ENCODE measurements at regions not wholly inside any gene's neighbourhood (a gene's known extent, or its start where the extent isn't known, plus 50 kb on each side); places are given as distances from the start of the nearest gene placed in this dataset.

DNA sequence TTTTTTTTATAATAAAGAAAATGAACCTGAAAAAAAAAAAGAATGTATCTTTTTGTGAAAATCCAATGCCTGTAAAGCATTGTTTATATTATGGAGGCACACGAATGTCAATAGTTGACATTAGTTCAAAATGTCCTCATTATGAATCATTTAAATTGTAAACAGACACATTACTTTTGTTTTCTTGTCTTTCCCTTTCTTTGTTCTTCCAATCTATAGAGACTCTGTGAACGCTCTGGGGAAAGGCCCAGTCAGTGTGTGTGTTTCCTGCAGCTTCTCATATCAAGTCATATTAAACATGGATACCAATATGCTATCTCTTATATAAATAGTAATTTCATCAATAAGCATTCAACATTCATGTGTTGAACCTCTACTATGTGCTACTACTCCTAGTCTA is 193.1 kb downstream of the KCTD12 start:
- intact Hi-C loops (cut with micrococcal nuclease), result no loop called here
- H3K9me3 Mint-ChIP-seq, result no peaks in the 10 kb centered on the region
- peaks cover 3% of the 10 kb centered on the region for H3K27me3 Mint-ChIP-seq (ENCODE audit: low read depth)
- no peak overlapping the region for H3K4me3 Mint-ChIP-seq
- CTCF ChIA-PET, result no interaction called here
- H3K4me1 Mint-ChIP-seq (ENCODE audit: low read depth), result no peaks in the 10 kb centered on the region
- no peak for DNase-seq
- H3K36me3 Mint-ChIP-seq (ENCODE audit: low read depth), result no peaks in the 10 kb centered on the region
- no peak overlapping the region for H3K27ac Mint-ChIP-seq

GRCh38 chr13:76692346-76692745 is 193.9 kb downstream of the KCTD12 start:
- Mint-ChIP-seq H3K4me1 (ENCODE audit: low read depth) (no peaks in the 10 kb centered on the region), H3K27me3 (ENCODE audit: low read depth) (peaks cover 3% of the 10 kb centered on the region), H3K9me3 (no peaks in the 10 kb centered on the region), H3K27ac (no peak overlapping the region), H3K4me3 (no peak overlapping the region), H3K36me3 (ENCODE audit: low read depth) (no peaks in the 10 kb centered on the region)
- intact Hi-C loops (cut with micrococcal nuclease), result no loop called here
- CTCF ChIA-PET, result interaction anchor here (1.1 kb wide), 1 partner anchor 193 kb away, joined by 6 read pairs; no protein-coding TSS in a partner anchor
- DNase-seq, result no peak

GRCh38 chr13:76690611-76691010 is 195.6 kb downstream of the KCTD12 start:
- CTCF ChIA-PET, result interaction anchor here (0.6 kb wide), 1 partner anchor 44 kb away, joined by 5 read pairs; no protein-coding TSS in a partner anchor
- intact Hi-C loops (cut with micrococcal nuclease), result no loop called here

DNA sequence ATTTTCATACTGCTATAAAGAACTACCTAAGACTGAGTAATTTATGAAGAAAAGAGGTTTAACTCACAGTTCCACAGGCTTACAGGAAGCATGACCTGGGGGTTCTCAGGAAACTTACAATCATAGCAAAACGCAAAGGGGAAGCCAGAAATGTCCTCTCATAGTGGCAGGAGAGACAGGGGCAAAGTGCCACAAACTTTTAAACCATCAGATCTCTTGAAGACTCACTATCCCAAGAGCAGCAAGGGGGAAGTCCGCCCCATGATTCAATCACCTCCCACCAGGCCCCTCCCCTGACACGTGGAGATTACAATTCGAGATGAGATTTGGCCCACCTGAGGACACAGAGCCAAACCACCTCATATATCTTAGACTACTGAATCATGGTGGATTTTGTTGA is 198.7 kb downstream of the KCTD12 start:
- Mint-ChIP-seq H3K27ac (no peak overlapping the region), H3K4me3 (no peak overlapping the region), H3K9me3 (no peaks in the 10 kb centered on the region), H3K4me1 (ENCODE audit: low read depth) (no peaks in the 10 kb centered on the region), H3K27me3 (ENCODE audit: low read depth) (no peaks in the 10 kb centered on the region), H3K36me3 (ENCODE audit: low read depth) (no peaks in the 10 kb centered on the region)
- intact Hi-C loops (cut with micrococcal nuclease), result no loop called here
- CTCF ChIA-PET, result no interaction called here
- DNase-seq, result peak; percentile 4

More at GRCh38 chr13:76690611-76691010, 195.6 kb downstream of the KCTD12 start:
- no peaks in the 10 kb centered on the region for H3K4me1 Mint-ChIP-seq (ENCODE audit: low read depth)
- no peak for DNase-seq
- no peaks in the 10 kb centered on the region for H3K36me3 Mint-ChIP-seq (ENCODE audit: low read depth)
- no peak overlapping the region for H3K4me3 Mint-ChIP-seq
- no peaks in the 10 kb centered on the region for H3K9me3 Mint-ChIP-seq
- H3K27me3 Mint-ChIP-seq (ENCODE audit: low read depth), result no peaks in the 10 kb centered on the region
- H3K27ac Mint-ChIP-seq, result no peak overlapping the region

GRCh38 chr13:76685938-76686337 is 200.3 kb downstream of the KCTD12 start:
- no peaks in the 10 kb centered on the region for H3K9me3 Mint-ChIP-seq
- no peak for DNase-seq
- CTCF ChIA-PET, result interaction anchor here (1.6 kb wide), 1 partner anchor 218 kb away, joined by 4 read pairs; no protein-coding TSS in a partner anchor

DNA sequence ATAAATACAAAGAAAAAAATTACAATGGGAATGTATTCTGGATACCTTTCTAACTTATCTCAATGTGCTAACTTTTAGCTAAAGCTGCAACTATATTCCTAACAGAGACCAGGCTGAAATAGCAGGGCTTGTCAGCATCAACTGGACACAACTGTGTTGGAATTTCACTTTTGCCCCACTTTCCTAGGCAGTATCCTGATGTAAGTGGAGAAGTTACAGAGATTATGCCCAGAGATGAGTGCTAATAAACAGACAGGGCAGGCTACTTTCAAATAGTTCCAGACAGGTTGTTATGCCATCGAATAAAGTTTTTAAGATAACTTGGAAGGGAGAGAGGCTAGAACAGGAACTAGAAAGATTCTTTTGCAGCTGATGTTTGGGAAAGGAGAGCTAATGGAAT is 201.9 kb downstream of the KCTD12 start:
- no peak overlapping the region for H3K27ac Mint-ChIP-seq
- no peaks in the 10 kb centered on the region for H3K36me3 Mint-ChIP-seq (ENCODE audit: low read depth)
- H3K4me3 Mint-ChIP-seq, result no peak overlapping the region
- no peaks in the 10 kb centered on the region for H3K9me3 Mint-ChIP-seq
- no peaks in the 10 kb centered on the region for H3K4me1 Mint-ChIP-seq (ENCODE audit: low read depth)
- H3K27me3 Mint-ChIP-seq (ENCODE audit: low read depth), result no peaks in the 10 kb centered on the region
- no peak for DNase-seq
- CTCF ChIA-PET, result interaction anchor here (1.6 kb wide), 1 partner anchor 219 kb away, joined by 4 read pairs; no protein-coding TSS in a partner anchor
- intact Hi-C loops (cut with micrococcal nuclease), result no loop called here

More at GRCh38 chr13:76685938-76686337, 200.3 kb downstream of the KCTD12 start:
- Mint-ChIP-seq H3K4me1 (ENCODE audit: low read depth) (no peaks in the 10 kb centered on the region), H3K4me3 (no peak overlapping the region), H3K36me3 (ENCODE audit: low read depth) (no peaks in the 10 kb centered on the region), H3K27me3 (ENCODE audit: low read depth) (no peaks in the 10 kb centered on the region), H3K27ac (no peak overlapping the region)
- intact Hi-C loops (cut with micrococcal nuclease), result no loop called here

DNA sequence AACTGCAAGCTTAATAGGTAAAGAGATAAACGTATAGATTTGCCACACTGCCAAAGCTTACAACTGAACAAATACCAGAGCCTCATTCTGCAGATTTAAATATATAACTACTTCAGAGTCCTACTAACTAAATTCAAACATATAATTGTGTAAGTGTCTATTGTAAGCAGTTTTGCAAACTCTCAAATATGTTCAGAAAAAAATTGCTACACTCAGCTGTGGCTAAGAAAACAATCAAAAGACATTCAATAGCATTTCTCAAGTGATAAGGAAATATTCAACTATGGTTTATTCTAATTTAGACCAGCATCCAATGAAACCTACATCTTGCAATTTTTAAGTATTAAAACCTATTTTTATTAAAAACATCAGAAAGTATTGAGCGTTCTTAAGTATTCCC is 202.4 kb downstream of the KCTD12 start:
- H3K4me3 Mint-ChIP-seq, result no peak overlapping the region
- CTCF ChIA-PET, result no interaction called here
- no peak overlapping the region for H3K27ac Mint-ChIP-seq
- H3K9me3 Mint-ChIP-seq, result no peaks in the 10 kb centered on the region
- no peaks in the 10 kb centered on the region for H3K36me3 Mint-ChIP-seq (ENCODE audit: low read depth)
- H3K4me1 Mint-ChIP-seq (ENCODE audit: low read depth), result no peaks in the 10 kb centered on the region
- no peaks in the 10 kb centered on the region for H3K27me3 Mint-ChIP-seq (ENCODE audit: low read depth)
- intact Hi-C loops (cut with micrococcal nuclease), result no loop called here
- no peak for DNase-seq

DNA sequence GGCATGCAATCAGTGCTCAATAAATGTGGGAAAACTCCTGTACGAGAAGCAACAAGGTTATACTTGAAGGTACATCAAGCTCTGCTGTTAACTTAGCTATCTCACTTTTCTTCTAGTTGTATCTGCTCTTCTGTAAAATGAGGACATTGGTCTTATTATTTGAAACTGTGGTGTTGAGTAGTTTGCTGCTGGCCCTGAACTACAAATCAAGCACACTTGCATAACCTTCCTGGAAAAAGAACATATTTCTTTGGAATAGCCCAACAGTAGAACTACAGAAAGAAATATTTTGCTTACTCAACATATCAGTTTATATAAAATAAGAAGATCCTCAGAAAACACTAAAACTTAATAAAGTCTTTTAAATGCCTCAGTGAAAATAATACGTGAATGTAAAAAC is 203.0 kb downstream of the KCTD12 start:
- intact Hi-C loops (cut with micrococcal nuclease), result no loop called here
- Mint-ChIP-seq H3K27ac (no peak overlapping the region), H3K4me1 (ENCODE audit: low read depth) (no peaks in the 10 kb centered on the region), H3K36me3 (ENCODE audit: low read depth) (no peaks in the 10 kb centered on the region), H3K9me3 (no peaks in the 10 kb centered on the region), H3K27me3 (ENCODE audit: low read depth) (no peaks in the 10 kb centered on the region), H3K4me3 (no peak overlapping the region)
- CTCF ChIA-PET, result no interaction called here
- DNase-seq, result no peak

DNA sequence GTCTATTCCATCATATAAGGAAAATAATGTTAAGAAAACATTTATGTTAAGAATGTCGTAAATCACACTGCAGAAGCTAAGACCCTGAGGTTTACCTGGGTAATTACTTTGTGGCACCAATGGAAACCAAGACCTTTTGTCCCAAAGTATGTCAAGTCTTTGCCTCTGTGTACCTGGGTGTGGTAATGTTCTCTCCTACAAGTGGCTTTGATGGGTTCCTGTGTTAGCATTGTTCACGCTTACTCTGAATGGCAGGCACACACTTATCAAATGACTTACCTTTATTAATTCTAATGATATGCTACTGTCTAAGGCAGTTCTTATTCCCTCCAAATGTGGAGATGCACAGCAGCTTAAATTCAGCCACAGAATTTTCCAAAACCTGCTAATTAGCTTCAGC is 206.1 kb downstream of the KCTD12 start:
- intact Hi-C loops (cut with micrococcal nuclease), result no loop called here
- DNase-seq, result no peak
- Mint-ChIP-seq H3K36me3 (ENCODE audit: low read depth) (no peaks in the 10 kb centered on the region), H3K27me3 (ENCODE audit: low read depth) (no peaks in the 10 kb centered on the region), H3K4me1 (ENCODE audit: low read depth) (no peaks in the 10 kb centered on the region), H3K4me3 (no peak overlapping the region), H3K9me3 (no peaks in the 10 kb centered on the region), H3K27ac (no peak overlapping the region)
- CTCF ChIA-PET, result no interaction called here

DNA sequence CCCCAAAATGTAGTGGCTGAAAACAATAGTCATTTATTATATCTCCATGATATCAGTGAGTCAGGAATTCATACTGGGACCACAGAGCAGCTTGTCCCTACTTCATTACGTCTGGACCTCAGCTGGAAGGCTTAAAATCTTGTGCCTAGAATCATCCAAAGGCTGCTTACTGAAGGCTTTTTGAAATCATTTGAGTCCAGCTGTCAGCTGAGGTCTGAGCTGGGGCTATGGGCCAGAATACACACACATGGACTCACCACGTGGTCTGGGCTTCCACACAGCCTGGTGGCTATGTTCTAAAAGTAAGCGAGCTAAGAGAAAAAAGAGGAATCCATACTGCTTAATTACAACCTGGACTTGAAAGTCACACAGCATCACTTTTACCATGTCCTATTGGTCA is 209.2 kb downstream of the KCTD12 start:
- DNase-seq, result no peak
- H3K27ac Mint-ChIP-seq, result no peak overlapping the region
- no peaks in the 10 kb centered on the region for H3K4me1 Mint-ChIP-seq (ENCODE audit: low read depth)
- no peaks in the 10 kb centered on the region for H3K27me3 Mint-ChIP-seq (ENCODE audit: low read depth)
- no peaks in the 10 kb centered on the region for H3K36me3 Mint-ChIP-seq (ENCODE audit: low read depth)
- CTCF ChIA-PET, result no interaction called here
- intact Hi-C loops (cut with micrococcal nuclease), result no loop called here
- no peaks in the 10 kb centered on the region for H3K9me3 Mint-ChIP-seq
- H3K4me3 Mint-ChIP-seq, result no peak overlapping the region

GRCh38 chr13:76672420-76672819 is 213.8 kb downstream of the KCTD12 start:
- DNase-seq, result no peak
- Mint-ChIP-seq H3K4me3 (no peak overlapping the region), H3K4me1 (ENCODE audit: low read depth) (peaks cover 2% of the 10 kb centered on the region), H3K36me3 (ENCODE audit: low read depth) (no peaks in the 10 kb centered on the region), H3K27me3 (ENCODE audit: low read depth) (no peaks in the 10 kb centered on the region), H3K9me3 (no peaks in the 10 kb centered on the region), H3K27ac (no peak overlapping the region)
- CTCF ChIA-PET, result no interaction called here
- intact Hi-C loops (cut with micrococcal nuclease), result no loop called here

DNA sequence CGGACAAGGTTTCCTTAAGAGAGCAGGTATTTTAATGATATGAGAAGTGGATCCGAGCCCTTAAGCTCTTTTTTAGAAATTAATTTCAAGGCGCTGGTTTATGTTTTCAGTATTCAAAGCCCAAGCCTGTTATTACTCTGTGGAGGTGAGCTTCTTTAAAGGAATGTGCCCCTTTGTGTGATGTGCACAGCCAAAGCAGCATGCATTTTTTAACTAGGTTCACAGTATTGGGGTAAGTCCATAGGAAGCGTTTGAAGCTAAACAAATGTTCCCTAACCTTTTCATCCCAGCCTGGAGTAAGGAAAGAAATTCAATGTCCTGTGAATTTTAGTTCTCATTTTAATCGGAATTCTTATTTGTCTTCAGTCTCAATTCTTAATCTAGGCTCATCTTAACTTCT is 217.5 kb downstream of the KCTD12 start:
- Mint-ChIP-seq H3K4me3 (no peak overlapping the region), H3K4me1 (ENCODE audit: low read depth) (peaks cover 7% of the 10 kb centered on the region)
- CTCF ChIA-PET, result interaction anchor here (1.1 to 3.4 kb wide), 5 partner anchors 30 to 312 kb away, joined by 3 to 26 read pairs (median 4); no protein-coding TSS in a partner anchor

GRCh38 chr13:76668141-76668540 is 218.1 kb downstream of the KCTD12 start:
- intact Hi-C loops (cut with micrococcal nuclease), result no loop called here
- H3K36me3 Mint-ChIP-seq (ENCODE audit: low read depth), result no peaks in the 10 kb centered on the region

More for the DNA sequence above, 217.5 kb downstream of the KCTD12 start:
- no peaks in the 10 kb centered on the region for H3K36me3 Mint-ChIP-seq (ENCODE audit: low read depth)
- no peaks in the 10 kb centered on the region for H3K27me3 Mint-ChIP-seq (ENCODE audit: low read depth)
- H3K9me3 Mint-ChIP-seq, result no peaks in the 10 kb centered on the region
- no peak overlapping the region for H3K27ac Mint-ChIP-seq
- intact Hi-C loops (cut with micrococcal nuclease), result no loop called here
- no peak for DNase-seq

More at GRCh38 chr13:76668141-76668540, 218.1 kb downstream of the KCTD12 start:
- H3K27ac Mint-ChIP-seq, result no peak overlapping the region
- H3K9me3 Mint-ChIP-seq, result no peaks in the 10 kb centered on the region
- CTCF ChIA-PET, result interaction anchor here (1.1 to 3.4 kb wide), 5 partner anchors 29 to 312 kb away, joined by 3 to 26 read pairs (median 4); no protein-coding TSS in a partner anchor
- peaks cover 7% of the 10 kb centered on the region for H3K4me1 Mint-ChIP-seq (ENCODE audit: low read depth)
- no peak for DNase-seq
- H3K27me3 Mint-ChIP-seq (ENCODE audit: low read depth), result no peaks in the 10 kb centered on the region
- no peak overlapping the region for H3K4me3 Mint-ChIP-seq
